Tibial nerve (tissue), 3 donors: ENCODE measurements at regions not wholly inside any gene's neighbourhood (a gene's known extent, or its start where the extent isn't known, plus 50 kb on each side); places are given as distances from the start of the nearest gene placed in this dataset.
"Not testable (repeated sequence)": the region's sequence is repeated elsewhere in the genome, so short reads cannot be mapped to it uniquely, and the experiment has no call there.

Experiments used
- CTCF ChIP-seq, 5 experiments: fragments of 200-600 bp in 3 of 5; fragments of 450-650 bp in 2 of 5; sonication (generic) in 3 of 5; IDR thresholded peaks; one replicate each; pipeline ENCODE4 v1.5.1; 2016 to 2019; ENCODE audit warnings: antibody characterized with exemption in 5 of 5, mild to moderate bottlenecking in 3 of 5, moderate library complexity in 2 of 5
- POLR2A ChIP-seq, 2 donors: fragments of 450-650 bp; IDR thresholded peaks; one replicate each; pipeline ENCODE4 v1.6.1; 2017; ENCODE audit warnings: antibody characterized with exemption in 2 of 2, mild to moderate bottlenecking in 2 of 2, moderate library complexity in 2 of 2

GRCh38 chr9:110096674-110097073, 111.3 kb downstream of the C9orf152 start:
- not testable (repeated sequence) for TF ChIP-seq POLR2A, CTCF (IDR thresholded peaks at IDR 0.05)
